SW480 (cell line): ENCODE measurements at regions not wholly inside any gene's neighbourhood (a gene's known extent, or its start where the extent isn't known, plus 50 kb on each side); places are given as distances from the start of the nearest gene placed in this dataset.
"Not testable (repeated sequence)": the region's sequence is repeated elsewhere in the genome, so short reads cannot be mapped to it uniquely, and the experiment has no call there.

Experiments used
- DNase-seq: peaks from one replicate; pipeline ENCODE4 v3.0.0-alpha.2; 2016; ENCODE audit warnings: low spot score

DNA sequence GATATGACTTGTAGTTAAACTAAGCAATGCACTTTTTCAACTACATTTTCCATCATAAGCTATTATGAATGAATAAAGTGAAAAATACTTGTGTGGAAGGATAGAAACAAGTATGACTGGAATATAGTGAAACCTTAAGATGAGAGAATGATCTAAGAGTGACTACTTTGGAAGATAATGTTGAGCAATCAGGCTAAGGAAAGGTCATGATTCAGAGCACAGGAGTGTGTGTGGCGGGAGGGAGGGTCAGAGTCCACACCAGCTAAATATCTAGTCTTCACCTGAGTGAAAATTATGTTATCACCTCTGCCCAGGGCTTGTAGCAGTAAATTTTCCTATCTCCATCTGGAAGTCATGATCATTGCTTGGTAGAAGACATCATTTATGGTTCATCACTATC lies 833.4 kb upstream of the ATXN8OS start:
- DNase-seq: peak; percentile 0

DNA sequence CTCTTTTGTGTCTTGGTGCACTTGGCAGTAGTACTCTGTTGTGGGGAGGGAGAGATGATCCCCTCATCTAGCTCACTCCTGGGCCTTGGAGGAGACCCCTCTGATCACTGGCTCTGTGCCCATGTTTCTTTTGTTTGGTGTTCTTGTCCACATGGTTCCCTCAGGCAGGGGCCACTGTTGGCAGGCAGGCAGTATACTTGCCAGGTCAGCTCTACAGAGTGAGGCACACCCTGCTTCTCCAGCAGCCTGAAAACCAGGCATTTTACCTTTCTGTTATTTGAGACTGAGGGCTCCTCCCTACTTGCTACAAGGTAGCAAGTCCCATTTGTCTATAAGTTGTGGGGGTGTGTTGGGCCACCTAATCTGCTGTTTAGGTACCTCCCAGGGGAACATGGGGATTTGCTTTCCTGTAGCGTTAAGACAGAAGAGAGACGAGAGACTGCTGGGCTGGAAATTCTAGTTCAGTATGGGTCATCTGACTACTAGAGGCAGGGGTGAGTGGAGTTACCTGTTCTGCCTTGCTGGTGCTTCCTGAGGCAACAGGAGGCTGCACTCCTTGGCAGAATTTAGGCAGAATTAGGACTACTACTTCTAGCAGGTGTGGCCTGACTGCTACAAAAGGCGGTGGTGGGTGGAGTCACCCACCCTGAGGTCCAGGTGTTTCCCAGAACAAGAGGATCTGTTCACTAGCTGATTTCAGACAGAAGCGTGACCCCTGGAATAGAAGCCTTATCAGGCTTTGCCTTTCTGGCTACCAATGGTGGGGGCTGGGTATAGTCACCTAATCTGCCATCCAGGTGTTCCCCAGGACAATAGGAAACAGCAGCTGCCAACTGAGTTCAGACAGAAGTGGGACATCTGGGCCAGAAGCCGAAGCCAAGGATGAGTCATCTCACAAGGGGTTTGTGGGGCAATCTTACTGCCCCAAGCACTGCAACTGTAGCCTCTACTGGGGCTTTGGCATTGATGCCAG lies 843.0 kb upstream of the ATXN8OS start:
- peak; percentile 2 for DNase-seq

- DNase-seq: peak; percentile 58
Observed at GRCh38 chr13:69243366-69243765, 864.3 kb upstream of the ATXN8OS start.

GRCh38 chr13:69234171-69234570 lies 873.5 kb upstream of the ATXN8OS start:
- DNase-seq: no peak

GRCh38 chr13:69226427-69226826 lies 881.2 kb upstream of the ATXN8OS start:
- DNase-seq: no peak

DNA sequence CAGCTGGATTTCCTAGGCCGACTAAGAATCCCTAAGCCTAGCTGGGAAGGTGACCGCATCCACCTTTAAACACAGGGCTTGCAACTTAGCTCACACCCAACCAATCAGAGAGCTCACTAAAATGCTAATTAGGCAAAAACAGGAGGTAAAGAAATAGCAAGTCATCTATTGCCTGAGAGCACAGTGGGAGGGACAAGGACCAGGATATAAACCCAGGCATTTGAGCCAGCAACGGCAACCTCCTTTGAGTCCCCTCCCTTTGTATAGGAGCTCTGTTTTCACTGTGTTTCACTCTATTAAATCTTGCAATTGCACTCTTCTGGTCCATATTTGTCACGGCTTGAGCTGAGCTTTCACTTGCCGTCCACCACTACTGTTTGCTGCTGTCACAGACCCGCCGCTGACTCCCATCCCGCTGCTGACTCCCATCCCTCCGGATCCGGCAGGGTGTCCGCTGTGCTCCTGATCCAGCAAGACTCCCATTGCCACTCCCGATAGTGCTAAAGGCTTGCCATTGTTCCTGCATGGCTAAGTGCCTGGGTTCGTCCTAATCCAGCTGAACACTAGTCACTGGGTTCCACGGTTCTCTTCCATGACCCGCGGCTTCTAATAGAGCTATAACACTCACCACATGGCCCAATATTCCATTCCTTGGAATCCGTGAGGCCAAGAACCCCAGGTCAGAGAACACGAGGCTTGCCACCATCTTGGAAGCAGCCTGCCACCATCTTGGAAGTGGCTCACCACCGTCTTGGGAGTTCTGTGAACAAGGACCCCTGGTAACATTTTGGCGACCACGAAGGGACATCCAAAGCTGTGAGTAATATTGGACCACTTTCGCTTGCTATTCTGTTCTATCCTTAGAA lies 885.8 kb upstream of the ATXN8OS start:
- DNase-seq: not testable (repeated sequence)

DNA sequence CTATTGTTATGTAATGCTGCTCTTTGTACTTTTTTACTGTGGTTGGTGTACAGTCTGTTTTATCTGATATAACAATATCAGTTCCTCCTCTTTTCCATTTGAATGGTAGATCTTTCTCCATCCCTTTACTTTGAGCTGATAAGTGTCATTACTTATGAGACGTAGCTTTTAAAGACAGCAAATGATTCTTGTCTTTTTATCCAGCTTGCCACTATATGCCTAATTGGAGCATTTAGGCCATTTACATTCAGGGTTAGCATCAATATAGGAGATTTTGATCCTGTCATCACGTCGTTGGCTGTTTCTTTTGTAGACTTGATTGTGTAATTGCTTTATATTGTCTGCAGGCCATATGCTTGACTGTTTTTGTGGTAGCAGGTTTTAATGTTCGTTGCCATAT lies 894.2 kb upstream of the ATXN8OS start:
- no peak for DNase-seq

GRCh38 chr13:69204620-69205019 lies 903.0 kb upstream of the ATXN8OS start:
- no peak for DNase-seq

- DNase-seq: no peak
Observed at GRCh38 chr13:69202996-69203395, 904.6 kb upstream of the ATXN8OS start.

DNA sequence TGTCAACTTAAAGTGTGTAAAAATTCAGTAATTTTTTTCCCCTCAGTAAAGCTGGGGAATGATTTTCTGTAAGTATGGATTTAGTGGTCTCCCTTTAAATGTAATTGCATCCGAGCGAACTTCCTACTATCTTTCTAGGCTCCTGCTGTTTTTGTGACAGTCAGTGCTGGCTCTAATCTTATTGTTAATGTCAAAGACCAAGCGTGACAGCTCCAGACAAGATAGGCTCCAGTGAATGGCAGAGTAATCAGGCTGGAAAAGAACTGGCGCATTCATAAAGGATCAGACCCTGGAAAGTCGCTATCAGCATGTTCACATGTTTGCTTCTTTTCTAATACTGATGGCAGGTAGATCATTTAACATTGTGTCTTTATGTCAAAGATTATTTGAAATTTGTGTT lies 908.0 kb upstream of the ATXN8OS start:
- DNase-seq: no peak

GRCh38 chr13:69198706-69199105 lies 908.9 kb upstream of the ATXN8OS start:
- no peak for DNase-seq

DNA sequence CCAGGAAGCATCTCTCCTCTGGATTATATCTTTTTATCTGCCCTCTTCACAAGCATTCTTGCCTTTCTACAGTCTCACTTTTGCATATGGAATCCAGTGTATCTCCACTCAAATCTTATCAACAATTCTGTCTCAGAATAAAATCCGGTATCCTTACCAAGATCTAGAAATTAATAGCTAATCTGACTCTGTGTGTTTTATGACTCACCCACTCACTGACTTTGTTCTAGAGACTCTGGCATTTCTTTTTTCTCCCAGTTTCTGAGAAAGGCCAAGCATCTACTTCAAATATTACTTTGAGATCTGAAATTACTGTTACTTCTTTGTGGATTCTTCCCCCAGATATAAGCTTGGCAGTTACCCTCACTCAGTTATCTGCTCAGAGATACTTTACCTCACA lies 913.5 kb upstream of the ATXN8OS start:
- no peak for DNase-seq

DNA sequence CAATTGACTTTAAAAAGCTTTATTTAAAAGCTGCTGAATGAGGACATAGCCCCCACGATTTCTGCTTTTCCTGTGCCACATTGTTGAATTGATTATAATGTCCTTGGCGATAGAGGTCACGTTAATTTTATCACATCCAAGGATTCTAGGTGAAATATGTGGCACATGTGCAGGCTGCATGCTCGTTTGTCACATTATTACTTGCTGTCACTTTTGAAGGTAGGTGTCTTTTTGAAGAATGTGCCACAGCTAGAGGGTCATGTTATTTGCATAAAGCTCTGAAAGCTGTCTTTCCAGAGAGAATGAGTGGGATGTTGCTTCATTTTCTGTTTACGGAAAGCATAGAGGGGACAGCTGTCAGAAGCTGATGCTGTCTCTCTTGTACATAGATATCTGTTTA lies 927.6 kb upstream of the ATXN8OS start:
- no peak for DNase-seq

- DNase-seq: no peak
Observed at GRCh38 chr13:69178000-69178399, 929.6 kb upstream of the ATXN8OS start.

GRCh38 chr13:69168436-69168835 lies 939.2 kb upstream of the ATXN8OS start:
- DNase-seq: no peak

GRCh38 chr13:69155136-69155535 lies 952.5 kb upstream of the ATXN8OS start:
- no peak for DNase-seq

DNA sequence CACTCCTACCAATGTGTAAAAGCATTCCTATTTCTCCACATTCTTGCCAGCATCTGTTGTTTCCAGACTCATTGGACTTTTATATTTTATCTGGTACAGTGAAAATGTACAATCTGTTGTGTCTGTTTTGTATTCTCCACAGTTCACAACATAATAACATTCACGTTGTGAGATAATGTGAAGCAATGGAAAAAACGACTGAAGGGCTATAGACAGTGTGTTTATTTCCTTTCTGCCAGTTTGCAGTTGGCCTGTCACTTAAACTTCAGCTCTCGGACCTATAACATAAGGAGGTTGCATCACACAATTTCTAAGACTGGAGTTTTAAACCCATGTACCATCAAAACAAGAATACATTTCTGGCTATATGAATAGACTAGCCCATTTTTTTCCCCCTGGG lies 965.5 kb upstream of the ATXN8OS start:
- no peak for DNase-seq

- DNase-seq: no peak
Observed at GRCh38 chr13:69124996-69125395, 982.6 kb upstream of the ATXN8OS start.

GRCh38 chr13:69109891-69110525 lies 997.6 kb upstream of the ATXN8OS start:
- no peak for DNase-seq

GRCh38 chr13:69108486-69108885 lies 999.1 kb upstream of the ATXN8OS start:
- no peak for DNase-seq

- DNase-seq: no peak
Observed at GRCh38 chr13:69107436-69107835, 1000.2 kb upstream of the ATXN8OS start.

GRCh38 chr13:69101841-69102240 lies 1005.8 kb upstream of the ATXN8OS start:
- DNase-seq: no peak
